ENCODE measurements at regions not wholly inside any gene's neighbourhood (a gene's known extent, or its start where the extent isn't known, plus 50 kb on each side); places are given as distances from the start of the nearest gene placed in this dataset.

DNA sequence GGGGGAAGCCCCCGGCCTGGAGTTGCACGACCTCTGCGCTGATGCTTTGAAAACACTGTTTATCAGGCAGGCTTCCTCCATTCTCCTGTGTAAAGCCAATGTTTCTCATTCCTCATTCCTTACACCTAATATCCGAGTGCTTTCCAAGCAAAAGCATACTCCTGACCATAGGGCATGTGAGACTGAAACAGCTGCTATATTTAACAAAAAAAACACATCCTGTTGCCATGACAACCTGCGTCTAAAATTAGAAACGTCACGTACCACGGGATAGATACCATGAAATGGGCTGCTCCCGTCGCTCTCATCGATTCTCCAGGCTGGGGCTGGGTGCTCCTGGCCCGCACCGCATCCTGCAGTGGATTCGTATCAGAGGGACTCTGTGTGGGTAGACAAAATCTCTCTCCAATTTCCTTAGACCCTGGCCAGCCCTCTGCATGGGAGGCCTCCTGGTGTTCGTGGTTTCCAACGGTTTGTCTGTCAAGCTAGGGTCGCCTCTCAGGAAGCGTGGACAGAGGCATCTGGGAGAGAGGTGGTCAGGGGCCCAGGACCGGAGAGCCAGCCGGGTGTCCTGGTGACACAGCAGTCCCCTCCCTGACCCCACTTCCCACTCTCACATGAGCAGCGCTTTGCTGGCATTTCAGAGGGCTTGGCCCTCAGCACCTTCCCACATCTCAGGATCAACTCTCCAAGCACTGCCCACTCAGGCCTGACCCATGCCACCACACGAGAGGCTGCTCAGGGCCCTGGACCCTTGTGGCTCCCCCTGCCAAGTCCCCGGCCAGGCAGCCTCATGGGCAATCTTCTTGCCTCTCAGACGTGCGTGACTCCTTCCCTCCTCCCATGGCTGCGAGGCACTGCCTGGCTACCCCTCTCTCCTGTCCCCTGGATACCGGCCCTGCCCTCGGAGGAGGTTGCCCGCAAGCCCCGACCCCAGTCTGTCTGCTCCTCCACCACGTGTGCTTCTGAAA, 268.1 kb downstream of the NDUFA10 start:
- Histone ChIP-seq H3K9ac (ENCODE audit: low read length) (no peak overlapping the region), H3K36me3 (ENCODE audit: insufficient read depth, low read length) (no peaks in the 10 kb centered on the region), H3K4me1 (ENCODE audit: insufficient read depth, low read length, severe bottlenecking) (no peaks in the 10 kb centered on the region), H3K9me2 (ENCODE audit: low read depth, low read length) (no peaks in the 10 kb centered on the region), H3F3A (ENCODE audit: insufficient read depth, low read length) (no peaks in the 10 kb centered on the region), H3K79me2 (ENCODE audit: insufficient read depth, low read length) (no peaks in the 10 kb centered on the region), H2AFZ (ENCODE audit: low read length) (no peak overlapping the region), H3K9me3 (ENCODE audit: low read length) (no peaks in the 10 kb centered on the region), H3K4me3 (ENCODE audit: low read depth, low read length, poor library complexity, severe bottlenecking) (no peak overlapping the region), H4K20me1 (ENCODE audit: insufficient read depth, low read length) (no peaks in the 10 kb centered on the region), H3K4me2 (ENCODE audit: low read length) (no peak overlapping the region), H3K27ac (ENCODE audit: low read depth, low read length, poor library complexity, severe bottlenecking) (no peak overlapping the region), H3K27me3 (ENCODE audit: insufficient read depth, low read length) (no peaks in the 10 kb centered on the region; the same call in 1 of the 2 replicates)
- TF ChIP-seq, protein P1, sequence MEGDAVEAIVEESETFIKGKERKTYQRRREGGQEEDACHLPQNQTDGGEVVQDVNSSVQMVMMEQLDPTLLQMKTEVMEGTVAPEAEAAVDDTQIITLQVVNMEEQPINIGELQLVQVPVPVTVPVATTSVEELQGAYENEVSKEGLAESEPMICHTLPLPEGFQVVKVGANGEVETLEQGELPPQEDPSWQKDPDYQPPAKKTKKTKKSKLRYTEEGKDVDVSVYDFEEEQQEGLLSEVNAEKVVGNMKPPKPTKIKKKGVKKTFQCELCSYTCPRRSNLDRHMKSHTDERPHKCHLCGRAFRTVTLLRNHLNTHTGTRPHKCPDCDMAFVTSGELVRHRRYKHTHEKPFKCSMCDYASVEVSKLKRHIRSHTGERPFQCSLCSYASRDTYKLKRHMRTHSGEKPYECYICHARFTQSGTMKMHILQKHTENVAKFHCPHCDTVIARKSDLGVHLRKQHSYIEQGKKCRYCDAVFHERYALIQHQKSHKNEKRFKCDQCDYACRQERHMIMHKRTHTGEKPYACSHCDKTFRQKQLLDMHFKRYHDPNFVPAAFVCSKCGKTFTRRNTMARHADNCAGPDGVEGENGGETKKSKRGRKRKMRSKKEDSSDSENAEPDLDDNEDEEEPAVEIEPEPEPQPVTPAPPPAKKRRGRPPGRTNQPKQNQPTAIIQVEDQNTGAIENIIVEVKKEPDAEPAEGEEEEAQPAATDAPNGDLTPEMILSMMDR (IDR thresholded peaks at IDR 0.05; ENCODE audit: low read length) = no peak

DNA sequence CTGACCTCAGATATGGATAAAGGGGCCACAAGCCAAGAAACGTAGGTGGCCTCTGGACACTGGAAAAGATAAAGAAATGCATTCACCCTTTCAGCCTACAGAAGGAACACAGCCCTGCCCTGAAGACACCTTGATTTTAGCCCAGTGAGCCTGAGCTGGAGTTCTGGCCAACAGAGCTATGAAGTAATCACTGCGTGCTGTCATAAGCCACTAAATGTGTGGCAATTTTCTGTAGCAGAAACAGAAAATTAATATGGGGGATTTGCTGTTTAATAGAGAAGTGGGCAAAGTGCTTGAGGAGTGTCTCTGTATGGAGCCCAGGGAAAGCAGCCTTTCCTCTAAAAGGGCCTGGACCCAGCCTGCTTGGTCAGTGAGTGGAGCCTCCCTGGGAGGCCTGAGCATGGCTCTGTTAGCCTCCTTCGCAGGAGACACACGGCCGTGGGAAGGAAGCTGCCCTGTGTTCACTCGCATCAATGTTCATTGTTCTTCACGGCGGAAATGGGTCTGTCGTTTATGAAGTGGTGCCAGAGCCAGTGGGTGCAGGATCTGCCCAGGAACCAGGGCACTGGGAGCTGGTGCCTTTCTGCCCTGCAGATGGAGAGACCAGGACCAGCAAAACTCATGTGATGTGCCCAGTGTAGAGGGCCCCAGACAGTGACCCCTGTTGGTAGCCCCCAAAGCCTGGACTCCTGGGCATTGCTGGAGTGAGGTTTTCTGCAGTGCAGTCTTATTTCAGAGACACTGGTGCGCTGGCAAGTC, 268.9 kb downstream of the NDUFA10 start:
- no peaks in the 10 kb centered on the region for H3K9me2 ChIP-seq (ENCODE audit: low read depth, low read length)
- no peaks in the 10 kb centered on the region for H3K4me1 ChIP-seq (ENCODE audit: insufficient read depth, low read length, severe bottlenecking)
- H3K27ac ChIP-seq (ENCODE audit: low read depth, low read length, poor library complexity, severe bottlenecking) = no peak overlapping the region
- H3K79me2 ChIP-seq (ENCODE audit: insufficient read depth, low read length) = no peaks in the 10 kb centered on the region
- no peak for TF ChIP-seq EZH2 (IDR thresholded peaks at IDR 0.05; ENCODE audit: borderline replicate concordance, low read length)
- TF ChIP-seq, protein P1 (IDR thresholded peaks at IDR 0.05; ENCODE audit: low read length) = no peak
- no peak overlapping the region for H3K4me2 ChIP-seq (ENCODE audit: low read length)
- no peak overlapping the region for H2AFZ ChIP-seq (ENCODE audit: low read length)
- H3K9me3 ChIP-seq (ENCODE audit: low read length) = no peaks in the 10 kb centered on the region
- no peak overlapping the region for H3K4me3 ChIP-seq (ENCODE audit: low read depth, low read length, poor library complexity, severe bottlenecking)
- H3F3A ChIP-seq (ENCODE audit: insufficient read depth, low read length) = no peaks in the 10 kb centered on the region
- no peaks in the 10 kb centered on the region; the same call in 1 of the 2 replicates for H3K27me3 ChIP-seq (ENCODE audit: insufficient read depth, low read length)
- H3K36me3 ChIP-seq (ENCODE audit: insufficient read depth, low read length) = no peaks in the 10 kb centered on the region
- H4K20me1 ChIP-seq (ENCODE audit: insufficient read depth, low read length) = no peaks in the 10 kb centered on the region
- no peak overlapping the region for H3K9ac ChIP-seq (ENCODE audit: low read length)

DNA sequence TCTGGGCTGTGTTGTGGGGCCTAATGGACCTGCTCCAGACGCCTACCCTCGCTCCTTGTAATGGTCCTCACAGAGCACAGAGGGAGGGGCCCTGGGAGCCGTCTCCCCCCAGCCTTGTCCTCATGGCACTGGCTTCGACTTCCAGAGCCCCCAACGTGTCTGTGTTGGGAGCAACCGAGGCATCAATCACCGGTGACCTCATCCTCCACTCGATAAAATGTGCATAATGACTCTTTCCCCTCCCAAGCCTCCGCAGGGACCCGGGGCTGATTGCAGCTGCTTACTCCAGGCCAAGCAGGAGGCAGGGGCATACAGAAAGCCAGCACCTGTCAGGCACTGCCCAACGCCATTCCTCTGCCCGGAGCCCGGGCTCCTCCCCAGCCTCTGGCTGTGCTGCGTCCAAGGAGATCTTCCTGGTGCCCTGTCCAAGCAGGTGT, 271.7 kb downstream of the NDUFA10 start:
- Histone ChIP-seq H3K79me2 (ENCODE audit: insufficient read depth, low read length) (no peaks in the 10 kb centered on the region), H3K4me2 (ENCODE audit: low read length) (no peak overlapping the region), H3K4me1 (ENCODE audit: insufficient read depth, low read length, severe bottlenecking) (no peaks in the 10 kb centered on the region), H3F3A (ENCODE audit: insufficient read depth, low read length) (no peaks in the 10 kb centered on the region), H3K27ac (ENCODE audit: low read depth, low read length, poor library complexity, severe bottlenecking) (no peak overlapping the region), H3K27me3 (ENCODE audit: insufficient read depth, low read length) (no peaks in the 10 kb centered on the region), H2AFZ (ENCODE audit: low read length) (no peak overlapping the region), H3K9ac (ENCODE audit: low read length) (no peak overlapping the region), H3K9me3 (ENCODE audit: low read length) (no peaks in the 10 kb centered on the region), H3K9me2 (ENCODE audit: low read depth, low read length) (no peaks in the 10 kb centered on the region), H3K4me3 (ENCODE audit: low read depth, low read length, poor library complexity, severe bottlenecking) (no peak overlapping the region), H4K20me1 (ENCODE audit: insufficient read depth, low read length) (no peaks in the 10 kb centered on the region), H3K36me3 (ENCODE audit: insufficient read depth, low read length) (no peaks in the 10 kb centered on the region)
- no peak for TF ChIP-seq EZH2 (IDR thresholded peaks at IDR 0.05; ENCODE audit: borderline replicate concordance, low read length)
- TF ChIP-seq, protein P1 (IDR thresholded peaks at IDR 0.05; ENCODE audit: low read length) = no peak

Measured in OCI-LY1 (cell line).